NB4 (cell line): ENCODE measurements at regions not wholly inside any gene's neighbourhood (a gene's known extent, or its start where the extent isn't known, plus 50 kb on each side); places are given as distances from the start of the nearest gene placed in this dataset.
"Not testable (repeated sequence)": the region's sequence is repeated elsewhere in the genome, so short reads cannot be mapped to it uniquely, and the experiment has no call there.

ENCODE experiments used
- DNase-seq: peaks from one replicate; pipeline ENCODE4 v3.0.0; 2010; ENCODE audit warnings: low read depth
- H3K4me3 ChIP-seq: one replicate; pipeline ENCODE4 v1.5.1; 2011; ENCODE audit warnings: mild to moderate bottlenecking, low read depth, low read length, moderate library complexity
- MAX ChIP-seq: IDR thresholded peaks from 2 replicates; pipeline ENCODE4 v1.6.1; 2011; ENCODE audit warnings: low read depth, low read length
- MYC ChIP-seq: IDR thresholded peaks from 2 replicates; pipeline ENCODE4 v1.6.1; 2011; ENCODE audit warnings: low read depth, low read length
- POLR2A ChIP-seq: IDR thresholded peaks from 2 replicates; pipeline ENCODE4 v1.6.1; 2011; ENCODE audit warnings: mild to moderate bottlenecking; ENCODE audit not compliant: insufficient read length; ENCODE audit errors: extremely low read depth
- TF ChIP-seq, protein P1 (sequence below): IDR thresholded peaks from one replicate; pipeline ENCODE4 v1.5.1; 2012; ENCODE audit warnings: low read depth, low read length

DNA sequence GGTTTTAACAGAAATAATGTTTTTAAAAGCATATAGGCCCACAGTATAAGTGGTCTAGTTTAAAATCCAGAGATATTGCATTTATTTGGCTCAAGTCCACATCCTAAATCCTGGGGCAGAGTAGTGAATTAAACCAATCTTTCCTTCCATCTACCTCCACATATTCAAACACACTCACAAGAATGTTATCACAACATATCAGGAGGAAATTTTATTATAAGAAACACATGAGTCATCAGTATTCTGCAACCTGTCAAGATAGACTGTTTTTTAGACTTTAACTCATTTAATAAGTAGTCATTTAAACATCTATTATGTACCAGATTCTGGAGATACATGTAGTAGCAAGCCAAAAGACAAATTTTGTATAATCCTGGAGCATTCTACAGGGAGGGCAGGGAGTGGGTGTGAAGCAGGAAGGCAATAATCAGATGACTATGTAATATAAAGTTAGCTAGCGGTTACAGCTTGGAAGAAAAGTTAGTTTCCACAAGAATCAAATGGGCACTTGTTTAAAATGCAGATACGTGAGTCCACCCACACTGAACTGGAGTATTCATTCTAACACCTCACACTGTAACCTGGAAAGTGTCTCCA lies 187.3 kb upstream of the PIK3R1 start:
- TF ChIP-seq, protein P1, sequence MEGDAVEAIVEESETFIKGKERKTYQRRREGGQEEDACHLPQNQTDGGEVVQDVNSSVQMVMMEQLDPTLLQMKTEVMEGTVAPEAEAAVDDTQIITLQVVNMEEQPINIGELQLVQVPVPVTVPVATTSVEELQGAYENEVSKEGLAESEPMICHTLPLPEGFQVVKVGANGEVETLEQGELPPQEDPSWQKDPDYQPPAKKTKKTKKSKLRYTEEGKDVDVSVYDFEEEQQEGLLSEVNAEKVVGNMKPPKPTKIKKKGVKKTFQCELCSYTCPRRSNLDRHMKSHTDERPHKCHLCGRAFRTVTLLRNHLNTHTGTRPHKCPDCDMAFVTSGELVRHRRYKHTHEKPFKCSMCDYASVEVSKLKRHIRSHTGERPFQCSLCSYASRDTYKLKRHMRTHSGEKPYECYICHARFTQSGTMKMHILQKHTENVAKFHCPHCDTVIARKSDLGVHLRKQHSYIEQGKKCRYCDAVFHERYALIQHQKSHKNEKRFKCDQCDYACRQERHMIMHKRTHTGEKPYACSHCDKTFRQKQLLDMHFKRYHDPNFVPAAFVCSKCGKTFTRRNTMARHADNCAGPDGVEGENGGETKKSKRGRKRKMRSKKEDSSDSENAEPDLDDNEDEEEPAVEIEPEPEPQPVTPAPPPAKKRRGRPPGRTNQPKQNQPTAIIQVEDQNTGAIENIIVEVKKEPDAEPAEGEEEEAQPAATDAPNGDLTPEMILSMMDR: no peak
- TF ChIP-seq MYC: no peak
- TF ChIP-seq POLR2A: no peak
- TF ChIP-seq MAX: no peak
- no peak overlapping the region for H3K4me3 ChIP-seq
- no peak for DNase-seq

DNA sequence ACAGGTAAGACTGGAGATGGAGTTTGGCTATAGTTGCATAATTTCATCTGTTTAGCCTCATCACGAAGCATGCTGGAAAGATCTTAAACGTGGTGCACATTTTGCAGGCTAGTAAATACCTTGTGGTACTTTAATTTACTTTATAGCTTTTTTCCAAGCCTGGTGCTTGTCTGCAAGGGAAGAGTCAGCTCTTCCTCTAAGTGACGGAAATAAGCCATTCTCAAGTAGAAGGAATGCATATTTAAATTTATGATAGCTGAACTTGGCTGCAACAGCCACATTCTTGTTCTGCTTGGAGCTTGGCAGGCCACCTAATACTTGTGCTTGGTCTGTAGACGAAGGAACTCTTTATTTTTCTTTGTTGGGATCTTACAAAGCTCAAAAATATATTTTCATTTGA lies 188.0 kb upstream of the PIK3R1 start:
- H3K4me3 ChIP-seq: no peak overlapping the region
- TF ChIP-seq MYC (no peak), POLR2A (no peak), MAX (no peak)
- TF ChIP-seq, protein P1: no peak
- DNase-seq: no peak

DNA sequence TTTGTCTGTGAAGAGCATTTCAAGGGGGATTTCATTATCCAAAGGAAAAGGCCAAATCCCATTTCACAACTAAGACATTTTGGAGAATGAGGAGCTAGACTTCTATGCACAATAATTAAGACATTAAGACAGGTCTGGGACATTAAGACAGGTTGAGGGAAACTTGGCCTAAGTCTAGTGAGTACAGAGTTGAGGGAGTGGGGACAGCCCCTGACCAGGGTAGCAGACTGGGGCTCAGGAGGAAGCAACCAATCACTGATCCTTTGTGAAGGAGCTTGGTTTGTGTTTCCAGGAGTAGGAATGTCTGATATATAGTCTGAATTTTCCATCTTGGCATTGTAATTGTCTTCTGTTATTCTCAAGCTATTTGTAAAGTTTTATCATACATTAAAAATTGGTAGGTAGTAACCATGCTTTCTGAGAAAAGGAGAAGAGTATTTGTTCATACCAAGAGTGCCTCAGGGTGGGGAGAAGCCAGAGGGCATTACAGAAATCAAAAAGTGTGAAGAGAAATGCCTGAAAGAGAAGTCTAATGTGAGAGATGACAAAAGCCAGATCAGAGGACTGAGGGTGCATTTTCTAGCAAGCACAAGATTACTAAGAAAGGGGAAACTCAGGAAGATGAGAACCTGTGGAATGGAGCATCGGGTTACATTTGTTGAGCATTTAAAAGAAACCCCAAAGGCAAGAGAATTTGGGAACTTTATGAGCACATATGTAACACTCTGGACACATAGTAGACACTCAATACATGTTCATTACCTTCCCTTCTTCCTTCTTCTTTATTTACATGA lies 189.3 kb upstream of the PIK3R1 start:
- no peak for DNase-seq
- no peak for TF ChIP-seq POLR2A
- TF ChIP-seq MYC: no peak
- TF ChIP-seq, protein P1: no peak
- no peak overlapping the region for H3K4me3 ChIP-seq

DNA sequence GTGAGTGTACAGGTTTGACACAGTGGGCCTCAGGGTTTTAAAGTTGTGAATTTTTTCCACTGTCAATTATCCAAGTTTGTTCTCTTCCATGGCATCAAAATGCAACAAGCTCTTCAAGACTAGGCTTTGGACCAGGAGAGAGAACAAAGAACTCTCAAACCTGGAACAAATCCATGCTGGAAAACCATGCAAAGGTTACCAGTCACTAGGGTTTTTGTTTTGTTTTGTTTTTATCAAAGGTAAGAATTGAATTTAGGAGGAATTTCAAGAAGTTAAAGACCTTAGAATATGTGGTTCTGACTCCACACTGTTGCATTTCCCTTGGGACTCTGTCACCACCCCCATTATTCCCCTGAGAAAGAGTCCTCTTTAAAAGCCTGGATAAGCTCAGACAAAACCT lies 191.1 kb upstream of the PIK3R1 start:
- TF ChIP-seq POLR2A: no peak
- TF ChIP-seq, protein P1: no peak
- TF ChIP-seq MAX: no peak
- DNase-seq: no peak
- no peak overlapping the region for H3K4me3 ChIP-seq

DNA sequence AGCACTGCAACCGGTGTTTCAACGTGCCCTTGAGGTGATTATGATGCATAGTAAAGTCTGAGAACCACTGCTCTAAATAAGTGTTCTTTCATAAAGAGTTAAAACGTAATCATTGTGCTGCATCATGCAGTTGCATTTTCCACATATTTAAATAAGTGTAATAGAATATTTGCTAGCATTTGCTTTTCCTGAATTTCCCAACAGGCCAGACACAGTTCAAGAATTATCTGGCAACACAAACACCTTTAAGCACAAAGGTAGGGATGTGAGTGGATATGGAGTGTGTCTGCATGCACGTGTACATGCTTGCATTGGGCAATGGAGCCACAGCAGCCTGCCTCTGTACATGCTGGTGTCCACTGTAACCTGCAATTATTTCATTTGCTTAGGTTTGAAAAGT lies 193.6 kb upstream of the PIK3R1 start:
- no peak for TF ChIP-seq MYC
- no peak for TF ChIP-seq MAX
- TF ChIP-seq POLR2A: no peak
- TF ChIP-seq, protein P1: no peak
- DNase-seq: no peak
- no peak overlapping the region for H3K4me3 ChIP-seq

DNA sequence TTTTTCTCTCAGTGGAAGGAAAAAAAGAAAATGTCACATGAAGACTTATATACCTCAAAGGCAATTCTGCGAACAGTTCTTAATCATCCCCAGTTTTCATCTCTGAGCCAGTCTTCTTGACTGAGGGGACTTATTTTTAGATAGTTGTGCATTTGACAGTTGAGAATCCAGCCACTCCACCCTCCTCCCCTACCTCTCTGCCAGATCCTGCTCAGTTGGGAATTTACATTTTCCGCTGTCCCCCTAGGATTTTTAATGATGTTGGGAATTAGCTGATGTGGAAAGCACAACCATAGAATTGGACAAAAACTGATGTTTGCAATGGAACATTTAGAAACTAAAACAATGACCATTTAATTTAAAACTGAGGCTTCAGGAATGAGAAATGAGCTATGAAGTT lies 194.3 kb upstream of the PIK3R1 start:
- no peak for DNase-seq
- TF ChIP-seq MAX: no peak
- no peak for TF ChIP-seq MYC
- no peak for TF ChIP-seq POLR2A
- TF ChIP-seq, protein P1: no peak
- H3K4me3 ChIP-seq: no peak overlapping the region

DNA sequence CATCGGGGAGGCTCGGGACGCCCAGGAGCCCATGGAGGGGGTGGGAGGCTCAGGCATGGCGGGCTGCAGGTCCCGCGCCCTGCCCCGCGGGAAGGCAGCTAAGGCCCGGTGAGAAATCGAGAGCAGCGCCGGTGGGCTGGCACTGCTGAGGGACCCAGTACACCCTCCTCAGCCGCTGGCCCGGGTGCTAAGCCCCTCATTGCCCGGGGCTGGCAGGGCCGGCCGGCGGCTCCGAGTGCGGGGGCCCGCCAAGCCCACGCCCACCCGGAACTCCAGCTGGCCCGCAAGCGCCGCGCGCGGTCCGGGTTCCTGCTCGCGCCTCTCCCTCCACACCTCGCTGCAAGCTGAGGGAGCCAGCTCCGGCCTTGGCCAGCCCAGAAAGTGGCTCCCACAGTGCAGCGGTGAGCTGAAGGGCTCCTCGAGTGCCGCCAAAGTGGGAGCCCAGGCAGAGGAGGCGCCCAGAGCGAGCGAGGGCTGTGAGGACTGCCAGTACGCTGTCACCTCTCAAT lies 195.0 kb upstream of the PIK3R1 start:
- not testable (repeated sequence) for H3K4me3 ChIP-seq, DNase-seq
